Upper lobe of left lung (tissue), 4 donors: ENCODE measurements at regions not wholly inside any gene's neighbourhood (a gene's known extent, or its start where the extent isn't known, plus 50 kb on each side); places are given as distances from the start of the nearest gene placed in this dataset.

ENCODE experiments used
- CTCF ChIP-seq, 6 experiments: fragments of 450-650 bp in 4 of 6; fragments of 200-600 bp in 2 of 6; sonication (generic) in 2 of 6; IDR thresholded peaks; one replicate each; pipeline ENCODE4 v1.5.1; 2016 to 2019; ENCODE audit warnings: antibody characterized with exemption in 6 of 6
- EP300 ChIP-seq, 4 donors: sonication (generic); formaldehyde crosslinking; IDR thresholded peaks; one replicate each; pipeline ENCODE4 v1.5.1; 2017; ENCODE audit warnings: antibody characterized with exemption in 4 of 4, control low read depth in 2 of 4

- TF ChIP-seq CTCF (IDR thresholded peaks at IDR 0.05) (no peak), EP300 (IDR thresholded peaks at IDR 0.05) (no peak)
Measured at GRCh38 chr7:116423499-116423898, 76.0 kb upstream of the CAV2 start.
